ENCODE measurements at regions not wholly inside any gene's neighbourhood (a gene's known extent, or its start where the extent isn't known, plus 50 kb on each side); places are given as distances from the start of the nearest gene placed in this dataset.
A peak's percentile ranks its signal among the peaks of the same experiment; 100 is the strongest.

GRCh38 chr2:185202945-185203528 is 535.6 kb upstream of the FSIP2 start:
- WGBS (ENCODE audit: insufficient coverage, low coverage, low lambda C conversion rate, missing lambda C conversion rate): 27% methylated on average over 3 of the region's 3 CpGs

GRCh38 chr2:185208261-185208660 is 530.3 kb upstream of the FSIP2 start:
- Histone ChIP-seq H3K27ac (no peak overlapping the region), H3K36me3 (no peaks in the 10 kb centered on the region), H3K27me3 (no peaks in the 10 kb centered on the region), H3K9me3 (no peaks in the 10 kb centered on the region), H3K4me3 (no peak overlapping the region), H3K4me1 (no peaks in the 10 kb centered on the region)
- ATAC-seq: peak in 1 of 4 donors; percentile 36
- DNase-seq: no peak
- TF ChIP-seq CTCF (IDR thresholded peaks at IDR 0.05) (peak in 3 of 4 donors; percentile 5 to 21 (median 14)), POLR2A (IDR thresholded peaks at IDR 0.05) (no peak)
- intact Hi-C loops (cut with DNase I): no loop called here
- WGBS (ENCODE audit: insufficient coverage, low coverage, low lambda C conversion rate, missing lambda C conversion rate): 0% methylated on average over 1 of the region's 1 CpG

More at GRCh38 chr2:185202945-185203528, 535.6 kb upstream of the FSIP2 start:
- Histone ChIP-seq H3K4me1 (no peaks in the 10 kb centered on the region), H3K4me3 (no peak overlapping the region), H3K27ac (no peak overlapping the region), H3K9me3 (no peaks in the 10 kb centered on the region), H3K27me3 (no peaks in the 10 kb centered on the region), H3K36me3 (no peaks in the 10 kb centered on the region)
- DNase-seq: no peak
- intact Hi-C loops (cut with DNase I): no loop called here
- ATAC-seq: no peak
- TF ChIP-seq CTCF (IDR thresholded peaks at IDR 0.05): no peak
- TF ChIP-seq POLR2A (IDR thresholded peaks at IDR 0.05): no peak

DNA sequence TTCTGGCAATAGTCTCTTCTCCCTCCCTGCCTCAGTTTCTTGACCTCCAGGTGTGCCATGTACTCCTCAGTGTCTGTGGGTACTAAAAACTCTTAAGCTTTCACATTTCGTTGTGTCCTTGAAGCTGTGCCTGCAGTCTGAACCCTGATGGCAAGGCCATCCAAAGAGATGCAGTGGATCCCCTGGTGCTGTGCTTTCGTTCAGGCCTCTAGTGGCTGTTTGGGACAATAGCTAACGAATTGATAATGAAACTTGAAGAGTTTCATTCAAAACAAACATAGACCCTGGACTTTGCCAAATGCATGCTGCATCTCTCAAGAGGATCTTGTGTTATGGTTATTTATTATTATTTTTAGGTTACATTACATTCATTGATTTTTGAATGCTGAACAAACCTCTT is 523.1 kb upstream of the FSIP2 start:
- TF ChIP-seq POLR2A (IDR thresholded peaks at IDR 0.05) (no peak), CTCF (IDR thresholded peaks at IDR 0.05) (no peak)
- intact Hi-C loops (cut with DNase I): no loop called here
- no peaks in the 10 kb centered on the region for H3K4me1 ChIP-seq

DNA sequence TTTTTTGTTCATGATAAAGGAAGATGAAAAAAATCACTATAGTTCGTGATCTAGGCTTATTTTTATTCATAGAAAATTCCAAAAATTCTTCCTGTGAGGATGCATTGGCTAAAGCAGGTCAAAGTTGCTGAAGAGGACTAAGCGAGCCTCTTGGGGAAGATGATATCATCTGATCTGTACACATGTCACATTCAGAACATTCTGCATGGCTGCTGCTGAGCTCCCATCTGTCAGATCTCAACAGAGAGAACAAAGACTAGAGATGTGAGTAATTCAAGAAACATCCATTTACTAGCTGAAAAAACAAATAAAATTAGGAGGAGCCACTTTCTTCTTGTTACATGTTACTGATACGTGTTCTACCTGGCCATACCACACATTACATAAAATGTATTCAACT is 518.6 kb upstream of the FSIP2 start:
- DNase-seq (no peak), ATAC-seq (no peak)
- H3K27me3 ChIP-seq: no peaks in the 10 kb centered on the region
- H3K27ac ChIP-seq: no peak overlapping the region
- no peaks in the 10 kb centered on the region for H3K9me3 ChIP-seq
- no peaks in the 10 kb centered on the region for H3K4me1 ChIP-seq
- H3K36me3 ChIP-seq: no peaks in the 10 kb centered on the region
- TF ChIP-seq POLR2A (IDR thresholded peaks at IDR 0.05): no peak
- TF ChIP-seq CTCF (IDR thresholded peaks at IDR 0.05): no peak
- 41% methylated on average over 3 of the region's 3 CpGs for WGBS (ENCODE audit: insufficient coverage, low coverage, low lambda C conversion rate, missing lambda C conversion rate)
- no peak overlapping the region for H3K4me3 ChIP-seq
- intact Hi-C loops (cut with DNase I): no loop called here

More for the DNA sequence above, 523.1 kb upstream of the FSIP2 start:
- H3K27me3 ChIP-seq: no peaks in the 10 kb centered on the region
- ATAC-seq (no peak), DNase-seq (no peak)
- H3K27ac ChIP-seq: no peak overlapping the region
- WGBS (ENCODE audit: insufficient coverage, low coverage, low lambda C conversion rate, missing lambda C conversion rate): 15% methylated on average over 3 of the region's 3 CpGs
- H3K4me3 ChIP-seq: no peak overlapping the region
- H3K36me3 ChIP-seq: no peaks in the 10 kb centered on the region
- no peaks in the 10 kb centered on the region for H3K9me3 ChIP-seq

DNA sequence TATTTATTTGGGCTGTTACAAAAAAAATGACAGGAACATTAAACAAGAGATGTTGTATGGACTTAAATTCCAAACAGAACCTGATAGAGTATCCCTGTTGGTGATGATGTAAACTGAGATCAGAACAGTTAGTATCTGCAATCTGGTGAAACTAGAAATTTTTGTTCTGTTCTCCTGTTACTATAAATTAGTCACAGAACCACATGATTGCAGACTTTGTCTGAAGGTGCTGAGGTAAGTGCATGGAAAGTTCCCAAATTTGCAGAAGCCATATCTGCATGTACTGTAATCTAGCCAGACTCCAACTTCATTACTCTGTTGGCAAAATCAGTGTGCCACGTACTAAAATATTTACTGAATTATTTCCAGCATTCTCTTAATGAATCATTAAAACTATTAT is 516.3 kb upstream of the FSIP2 start:
- H3K36me3 ChIP-seq: no peaks in the 10 kb centered on the region
- no peaks in the 10 kb centered on the region for H3K9me3 ChIP-seq
- 42% methylated on average over 1 of the region's 1 CpG for WGBS (ENCODE audit: insufficient coverage, low coverage, low lambda C conversion rate, missing lambda C conversion rate)
- no peak overlapping the region for H3K27ac ChIP-seq
- ATAC-seq: no peak
- H3K4me3 ChIP-seq: no peak overlapping the region
- no peaks in the 10 kb centered on the region for H3K4me1 ChIP-seq
- no peak for DNase-seq
- TF ChIP-seq POLR2A (IDR thresholded peaks at IDR 0.05) (no peak), CTCF (IDR thresholded peaks at IDR 0.05) (no peak)
- no peaks in the 10 kb centered on the region for H3K27me3 ChIP-seq
- intact Hi-C loops (cut with DNase I): no loop called here
